SK-MEL-5 (cell line): ENCODE measurements at regions not wholly inside any gene's neighbourhood (a gene's known extent, or its start where the extent isn't known, plus 50 kb on each side); places are given as distances from the start of the nearest gene placed in this dataset.
A peak's percentile ranks its signal among the peaks of the same experiment; 100 is the strongest.

Source experiments
- DNase-seq: peaks from one replicate; pipeline ENCODE4 v3.0.0-alpha.2; 2016; ENCODE audit warnings: low read depth, low spot score
- in situ Hi-C: cut with HindIII; loops from 2 replicates; pipeline ENCODE4 v1.10.0; 2016; ENCODE audit warnings: low sequenced_read_pairs, high pct_unique_total_duplicates, low pct_unique_long_range_greater_than_20kb

- no peak for DNase-seq
- in situ Hi-C loops = no loop called here
Measured at GRCh38 chrX:39398963-39399261, 597.7 kb downstream of the MID1IP1 start.

- DNase-seq = no peak
- in situ Hi-C loops = no loop called here
Measured at GRCh38 chrX:39399387-39399786, 598.1 kb downstream of the MID1IP1 start.

- in situ Hi-C loops = no loop called here
- no peak for DNase-seq
Measured at GRCh38 chrX:39401483-39402110, 600.3 kb downstream of the MID1IP1 start.

DNA sequence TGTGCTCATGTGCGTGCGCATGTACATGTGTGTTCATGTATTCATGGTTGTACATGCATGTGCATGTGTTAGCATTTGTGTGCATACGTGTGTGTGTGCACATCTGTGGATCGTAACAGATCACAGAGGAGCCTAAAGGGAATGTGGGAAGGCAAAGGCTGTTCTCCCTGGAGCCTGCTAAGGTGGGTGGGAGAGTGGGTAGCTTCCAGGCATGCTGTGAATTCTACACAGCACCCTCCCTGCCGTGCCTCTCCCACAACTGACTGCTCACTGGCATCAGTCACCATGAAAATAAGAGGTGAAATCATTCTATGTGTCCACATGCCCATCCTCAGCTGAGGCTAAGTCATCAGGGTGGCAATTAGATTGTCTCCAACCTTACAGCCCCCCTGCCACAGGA is 600.9 kb downstream of the MID1IP1 start:
- DNase-seq = no peak
- in situ Hi-C loops = no loop called here

DNA sequence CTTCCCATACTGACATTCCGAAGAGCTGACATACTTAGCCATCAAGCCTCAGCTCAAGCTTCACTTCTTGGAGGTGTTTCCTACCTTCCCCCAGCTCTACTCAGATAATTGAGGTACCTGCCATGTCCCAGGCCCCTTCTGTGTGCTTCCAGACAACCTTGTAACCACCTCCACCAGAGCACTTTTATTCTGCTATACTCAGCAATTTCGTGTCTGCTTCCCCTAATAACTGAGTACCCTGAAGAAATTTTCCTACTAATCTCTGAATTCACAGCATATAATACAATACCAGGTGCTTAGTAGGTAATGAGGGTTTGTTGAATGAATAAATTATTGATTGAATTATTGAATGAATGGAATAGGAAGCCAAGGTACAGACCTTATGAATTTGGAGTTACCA is 605.5 kb downstream of the MID1IP1 start:
- in situ Hi-C loops = no loop called here
- DNase-seq = no peak

DNA sequence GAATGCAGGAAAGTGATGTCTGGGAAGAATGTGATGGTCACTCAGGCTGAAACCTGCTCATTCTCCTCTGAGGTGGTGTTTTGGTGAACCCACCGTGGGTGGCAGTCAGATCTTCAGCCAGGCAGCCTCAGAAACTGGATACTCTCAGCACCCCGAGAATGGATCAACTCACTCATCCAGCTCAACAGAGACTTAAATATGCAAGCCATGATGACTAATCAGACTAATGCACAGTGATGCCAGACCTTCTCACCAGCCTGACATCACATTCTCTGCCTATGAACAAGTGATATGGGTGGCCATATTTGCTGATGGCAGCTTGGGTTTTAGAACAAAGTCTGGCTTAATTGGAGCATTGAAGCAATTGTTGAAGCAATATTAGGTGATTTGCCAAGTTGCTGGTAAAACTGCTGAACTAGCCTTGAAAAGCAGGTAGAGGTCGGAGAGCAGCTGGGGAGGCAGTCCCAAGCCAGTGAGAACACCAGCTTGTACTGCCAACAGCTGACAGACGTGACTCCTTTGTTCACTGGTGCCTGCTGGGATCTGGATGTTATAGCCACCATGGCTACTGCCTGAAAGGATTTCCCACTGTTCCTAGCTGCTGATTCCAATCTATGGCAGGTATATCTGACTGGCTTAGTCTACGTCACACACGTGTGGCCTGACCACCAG is 608.1 kb downstream of the MID1IP1 start:
- DNase-seq = no peak
- in situ Hi-C loops = no loop called here

DNA sequence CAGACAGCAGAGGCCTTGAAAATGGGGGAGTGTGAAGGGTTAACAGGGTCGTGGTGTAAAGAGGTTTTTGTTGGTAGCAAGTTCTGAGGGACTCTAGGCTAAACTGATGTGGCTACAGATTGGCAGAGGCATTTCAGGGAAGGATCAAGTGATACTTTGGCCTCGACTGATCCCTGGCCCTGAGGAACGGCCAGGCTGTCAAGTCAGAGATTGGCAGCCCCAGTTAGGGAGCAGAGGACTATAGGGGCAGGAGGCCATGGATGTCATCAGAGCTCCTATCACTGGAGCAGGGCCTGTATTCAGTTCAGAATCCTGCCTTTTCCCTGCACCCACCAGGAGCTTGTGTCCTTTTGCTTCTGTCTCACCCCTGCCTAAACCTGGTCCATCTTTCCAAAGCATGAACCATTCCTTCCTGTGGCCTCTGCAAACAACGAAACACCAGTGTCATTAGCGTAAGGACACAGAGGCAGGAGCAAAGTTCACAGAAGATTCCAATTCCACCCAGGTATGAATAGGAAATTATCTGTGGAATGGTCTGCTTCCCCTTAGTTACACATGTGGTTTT is 613.1 kb downstream of the MID1IP1 start:
- no peak for DNase-seq
- in situ Hi-C loops = no loop called here

DNA sequence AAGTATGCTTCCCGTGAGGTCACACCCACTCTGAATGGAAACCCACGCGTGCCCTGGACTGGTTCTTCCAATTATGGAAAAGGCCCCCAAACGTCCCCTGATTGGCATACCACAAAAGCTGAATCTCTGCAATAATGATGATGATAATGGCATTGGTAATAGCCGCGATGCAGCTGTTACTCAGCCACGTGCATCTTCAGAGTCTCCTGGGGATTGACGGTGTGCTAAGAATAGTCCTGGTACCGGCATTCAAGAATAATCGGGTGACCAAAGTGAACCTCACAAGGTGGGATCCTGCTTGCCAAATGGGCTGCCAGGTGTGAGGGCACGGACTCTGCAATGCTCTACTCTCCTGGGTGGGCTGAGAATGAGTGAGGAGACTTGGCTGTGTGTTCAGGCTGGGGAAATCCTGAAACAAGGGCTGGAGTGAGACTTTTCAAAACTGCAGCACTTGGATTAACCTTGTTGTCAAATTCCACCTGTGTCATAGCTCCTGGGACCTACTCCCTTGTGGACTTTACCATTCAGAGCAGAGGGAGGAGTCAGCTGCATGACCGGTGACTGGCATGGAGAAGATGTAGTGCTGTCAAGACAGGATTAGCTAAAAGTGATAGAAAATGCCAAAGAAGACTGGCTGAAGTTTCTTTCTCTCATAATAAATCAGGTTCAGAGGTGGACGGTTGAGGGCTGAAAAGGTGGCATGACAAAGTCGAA is 615.4 kb downstream of the MID1IP1 start:
- DNase-seq = no peak
- in situ Hi-C loops = no loop called here

GRCh38 chrX:39418254-39418704 is 617.0 kb downstream of the MID1IP1 start:
- DNase-seq = no peak
- in situ Hi-C loops = no loop called here

GRCh38 chrX:39418731-39419638 is 617.7 kb downstream of the MID1IP1 start:
- in situ Hi-C loops = no loop called here
- DNase-seq = no peak

DNA sequence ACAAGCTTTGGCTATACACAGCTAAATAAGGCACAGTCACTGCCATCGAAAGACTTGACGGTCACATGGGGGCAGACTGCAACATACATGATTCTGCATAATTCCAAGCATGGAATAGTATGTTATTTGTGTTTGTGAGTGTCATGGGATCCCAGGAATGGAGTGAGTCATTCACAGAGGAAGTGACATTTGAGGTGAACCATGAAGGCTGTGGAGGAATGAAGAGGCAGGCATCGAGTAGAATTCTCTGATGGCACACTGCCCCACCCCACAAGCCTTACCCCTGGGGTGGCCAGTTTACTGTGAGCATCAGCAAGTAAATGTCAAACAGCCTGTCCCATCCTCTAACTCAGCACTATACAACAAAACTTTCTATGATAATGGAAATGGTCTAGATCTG is 619.7 kb downstream of the MID1IP1 start:
- DNase-seq = peak; percentile 0
- in situ Hi-C loops = no loop called here

DNA sequence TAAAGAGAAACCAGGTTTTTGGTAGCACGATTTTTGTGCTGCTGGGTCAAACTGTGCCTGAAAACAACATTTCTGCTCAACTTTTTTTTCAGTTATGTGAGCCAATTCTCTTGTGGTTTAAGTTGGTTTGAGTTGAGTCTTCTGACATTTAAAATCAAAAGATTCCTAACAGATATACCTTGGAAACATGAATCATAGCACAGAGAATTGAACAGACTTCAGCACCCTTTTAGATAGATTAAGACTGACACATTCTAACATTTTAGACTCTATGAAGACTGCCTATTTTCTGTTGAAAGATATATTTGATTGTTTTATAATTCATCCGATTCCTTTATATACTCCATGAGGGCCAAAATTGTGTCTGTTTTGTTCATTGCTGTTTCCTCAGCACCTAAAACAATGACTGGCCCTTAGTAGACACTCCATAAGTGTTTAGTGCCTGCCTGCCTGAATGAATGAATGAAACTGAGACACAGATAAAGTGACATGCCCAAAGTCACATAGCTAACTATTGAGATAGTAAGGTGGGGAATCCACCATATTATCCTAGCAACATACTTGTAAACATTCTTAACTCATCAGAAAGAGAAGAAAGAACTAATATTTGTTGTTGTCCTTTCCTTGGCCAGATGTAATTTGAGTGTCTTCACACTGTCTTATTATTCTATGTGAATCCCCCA is 624.0 kb downstream of the MID1IP1 start:
- in situ Hi-C loops = no loop called here
- no peak for DNase-seq

- in situ Hi-C loops = no loop called here
- no peak for DNase-seq
Measured at GRCh38 chrX:39426101-39426500, 624.8 kb downstream of the MID1IP1 start.

- no peak for DNase-seq
Measured at GRCh38 chrX:39427492-39427891, 626.2 kb downstream of the MID1IP1 start.

DNA sequence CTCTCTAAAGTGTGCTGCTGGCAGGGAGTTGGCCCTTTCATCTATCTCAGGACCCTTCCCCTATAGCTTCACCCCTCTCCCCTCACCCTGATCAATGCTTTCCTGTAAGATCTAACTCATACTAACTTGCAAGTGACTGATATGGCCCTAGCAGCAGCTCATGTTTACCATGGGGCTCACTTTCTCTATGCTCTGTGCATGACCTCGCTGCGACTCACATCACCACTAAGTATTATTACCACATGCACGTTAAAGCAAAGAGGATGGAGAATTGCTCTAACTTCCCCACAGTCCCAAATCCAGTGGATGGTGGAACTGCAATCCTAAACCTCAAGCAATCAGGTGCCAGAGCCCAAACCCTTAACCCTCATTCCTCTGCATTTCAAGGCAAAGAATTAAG is 626.6 kb downstream of the MID1IP1 start:
- in situ Hi-C loops = no loop called here
- no peak for DNase-seq

More at GRCh38 chrX:39427492-39427891, 626.2 kb downstream of the MID1IP1 start:
- in situ Hi-C loops = no loop called here

- DNase-seq = no peak
- in situ Hi-C loops = no loop called here
Measured at GRCh38 chrX:39430551-39430950, 629.3 kb downstream of the MID1IP1 start.

- no peak for DNase-seq
- in situ Hi-C loops = no loop called here
Measured at GRCh38 chrX:39431893-39432292, 630.6 kb downstream of the MID1IP1 start.
